H1 (cell line): ENCODE measurements at regions not wholly inside any gene's neighbourhood (a gene's known extent, or its start where the extent isn't known, plus 50 kb on each side); places are given as distances from the start of the nearest gene placed in this dataset.

Source experiments
- CTCF ChIA-PET: fragments of 300-600 bp; sonication (Branson Sonifier 250); formaldehyde crosslinking; loops from one replicate; lab custom pipeline; 2021; ENCODE audit not compliant: partially characterized antibody; lab: Charles Lee
- POLR2A ChIA-PET: fragments of 300-600 bp; sonication (Branson Sonifier 250); formaldehyde crosslinking; loops from one replicate; lab custom pipeline; 2021; ENCODE audit warnings: inconsistent platforms; ENCODE audit not compliant: partially characterized antibody; lab: Charles Lee
- DNase-seq, 2 experiments: peaks; one replicate each; pipeline versions ENCODE4 v3.0.0 to v3.0.0-alpha.2; 2010 to 2022; ENCODE audit warnings: low spot score in 2 of 2, low read depth in 1 of 2, mixed read lengths in 1 of 2
- FAIRE-seq: peaks from 2 replicates; lab custom pipeline; 2011; peaks lifted over from hg19 to GRCh38; lab: Jason Lieb, UNC
- H2AFZ ChIP-seq: 2 replicates; pipeline ENCODE4 v1.8.1; 2012; ENCODE audit warnings: low read length, inconsistent platforms
- H2AK5ac ChIP-seq: 2 replicates; pipeline ENCODE4 v1.6.1; 2013; ENCODE audit warnings: low read depth, low read length
- H2BK120ac ChIP-seq: replicated peaks from 2 replicates; pipeline ENCODE3; 2013; ENCODE audit warnings: low read depth, low read length, inconsistent platforms
- H2BK12ac ChIP-seq: 2 replicates; pipeline ENCODE4 v1.6.1; 2013; ENCODE audit warnings: low read depth, low read length
- H2BK15ac ChIP-seq: 2 replicates; pipeline ENCODE4 v1.6.1; 2013; ENCODE audit warnings: low read length
- H2BK20ac ChIP-seq: 2 replicates; pipeline ENCODE4 v1.6.1; 2013; ENCODE audit warnings: low read length
- H2BK5ac ChIP-seq: 2 replicates; pipeline ENCODE4 v1.6.1; 2013; ENCODE audit warnings: low read depth, low read length
- H3K14ac ChIP-seq: 2 replicates; pipeline ENCODE4 v1.6.1; 2013; ENCODE audit warnings: inconsistent platforms; ENCODE audit not compliant: insufficient read length
- H3K18ac ChIP-seq: 2 replicates; pipeline ENCODE4 v1.6.1; 2013; ENCODE audit warnings: low read length; ENCODE audit errors: extremely low read depth
- H3K23ac ChIP-seq: 2 replicates; pipeline ENCODE4 v1.6.1; 2013; ENCODE audit warnings: inconsistent platforms; ENCODE audit not compliant: insufficient read length
- H3K23me2 ChIP-seq: 2 replicates; pipeline ENCODE4 v1.6.1; 2013; ENCODE audit warnings: low read depth, low read length
- H3K27ac ChIP-seq: 2 replicates; pipeline ENCODE4 v1.6.1; 2011; ENCODE audit warnings: low read depth, low read length, inconsistent platforms
- H3K27me3 ChIP-seq, 4 experiments: replicated peaks in 1 of 4; 1 replicate in 1 of 4; 2 replicates in 3 of 4; pipeline versions ENCODE4 v1.6.1 to v1.8.1; 2011 to 2013; ENCODE audit warnings: low read length in 3 of 4, mild to moderate bottlenecking in 3 of 4, inconsistent platforms in 2 of 4, mixed read lengths in 2 of 4, moderate library complexity in 1 of 4; ENCODE audit not compliant: control insufficient read depth in 3 of 4, insufficient read depth in 3 of 4; ENCODE audit errors: extremely low read depth in 1 of 4
- H3K36me3 ChIP-seq, 4 experiments: 2 replicates each; pipeline versions ENCODE4 v1.6.1 to v1.8.1; 2011 to 2013; ENCODE audit warnings: mild to moderate bottlenecking in 4 of 4, low read length in 3 of 4, moderate library complexity in 2 of 4, control low read depth in 1 of 4, inconsistent platforms in 1 of 4; ENCODE audit not compliant: insufficient read depth in 4 of 4, control insufficient read depth in 2 of 4
- H3K4ac ChIP-seq: replicated peaks from 2 replicates; pipeline ENCODE3; 2013; ENCODE audit warnings: low read length, low read depth, mixed read lengths, inconsistent platforms; ENCODE audit not compliant: insufficient read length
- H3K4me1 ChIP-seq, 4 experiments: replicated peaks in 1 of 4; 1 replicate in 1 of 4; 2 replicates in 3 of 4; pipeline versions ENCODE4 v1.6.1 to v1.8.1; 2011 to 2013; ENCODE audit warnings: low read length in 3 of 4, inconsistent platforms in 2 of 4, mixed read lengths in 1 of 4; ENCODE audit not compliant: insufficient read depth in 4 of 4, control insufficient read depth in 3 of 4
- H3K4me2 ChIP-seq, 2 experiments: 2 replicates each; pipeline versions ENCODE4 v1.6.1 to v1.8.1; 2011 to 2013; ENCODE audit warnings: low read depth in 2 of 2, low read length in 2 of 2, control low read depth in 1 of 2, inconsistent platforms in 1 of 2, mild to moderate bottlenecking in 1 of 2; ENCODE audit not compliant: insufficient read depth in 1 of 2
- H3K4me3 ChIP-seq, 4 experiments: fragments of 200-600, 300-600 bp in 1 of 4; sonication (generic), shearing (Covaris generic), sonication (Bioruptor Twin) in 1 of 4; 2 replicates each; pipeline versions ENCODE4 v1.5.1 to v1.8.1; 2011 to 2016; ENCODE audit warnings: low read length in 4 of 4, low read depth in 3 of 4, control low read depth in 2 of 4, inconsistent platforms in 2 of 4, mild to moderate bottlenecking in 2 of 4, mixed read lengths in 1 of 4, moderate library complexity in 1 of 4; ENCODE audit not compliant: insufficient read depth in 2 of 4; ENCODE audit errors: extremely low read depth in 1 of 4
- H3K56ac ChIP-seq: replicated peaks from 2 replicates; pipeline ENCODE3; 2013; ENCODE audit warnings: low read depth, mild to moderate bottlenecking, mixed read lengths, low read length, inconsistent platforms; ENCODE audit not compliant: insufficient read length
- H3K79me1 ChIP-seq: 2 replicates; pipeline ENCODE4 v1.6.1; 2013; ENCODE audit warnings: low read depth, low read length, control low read depth
- H3K79me2 ChIP-seq, 2 experiments: 2 replicates each; pipeline versions ENCODE4 v1.6.1 to v1.8.1; 2012 to 2013; ENCODE audit warnings: low read length in 2 of 2, mild to moderate bottlenecking in 2 of 2, inconsistent platforms in 1 of 2; ENCODE audit not compliant: insufficient read depth in 2 of 2, control insufficient read depth in 1 of 2
- H3K9ac ChIP-seq, 4 experiments: replicated peaks in 1 of 4; 1 replicate in 1 of 4; 2 replicates in 3 of 4; pipeline versions ENCODE4 v1.6.1 to v1.8.1; 2011 to 2013; ENCODE audit warnings: low read depth in 3 of 4, low read length in 3 of 4, control low read depth in 2 of 4, mild to moderate bottlenecking in 2 of 4, moderate library complexity in 2 of 4, inconsistent platforms in 1 of 4; ENCODE audit errors: extremely low read depth in 1 of 4
- H3K9me3 ChIP-seq, 2 experiments: 2 replicates each; pipeline versions ENCODE4 v1.6.1 to v1.8.1; 2012 to 2013; ENCODE audit warnings: mild to moderate bottlenecking in 2 of 2, moderate library complexity in 2 of 2, control low read depth in 1 of 2, inconsistent platforms in 1 of 2, low read depth in 1 of 2, low read length in 1 of 2, mixed read lengths in 1 of 2; ENCODE audit not compliant: insufficient read depth in 2 of 2
- H4K20me1 ChIP-seq, 2 experiments: replicated peaks in 1 of 2; 2 replicates each; pipeline versions ENCODE3 to v1.8.1; 2011 to 2013; ENCODE audit warnings: inconsistent platforms in 2 of 2, low read length in 2 of 2, mild to moderate bottlenecking in 1 of 2; ENCODE audit not compliant: insufficient read depth in 2 of 2, control insufficient read depth in 1 of 2
- H4K5ac ChIP-seq: 2 replicates; pipeline ENCODE4 v1.6.1; 2013; ENCODE audit warnings: low read length, low read depth, mixed read lengths, inconsistent platforms; ENCODE audit not compliant: insufficient read length
- H4K8ac ChIP-seq: 2 replicates; pipeline ENCODE4 v1.8.0; 2013; ENCODE audit warnings: mild to moderate bottlenecking, moderate library complexity, low read length, inconsistent platforms; ENCODE audit not compliant: insufficient read depth; ENCODE audit errors: extremely low read depth
- H4K91ac ChIP-seq: replicated peaks from 2 replicates; pipeline ENCODE3; 2013; ENCODE audit warnings: low read length, mixed read lengths, inconsistent platforms; ENCODE audit not compliant: insufficient read length
- CBX5 ChIP-seq: fragments of 300-800, 300-1000 bp; sonication (generic); IDR thresholded peaks from 2 replicates; pipeline ENCODE4 v1.7.1; 2016; ENCODE audit warnings: antibody characterized with exemption, low read length, low read depth
- POLR2AphosphoS5 ChIP-seq: IDR thresholded peaks from 2 replicates; pipeline ENCODE4 v1.6.1; 2011; ENCODE audit warnings: low read depth, low read length
- WGBS, 2 experiments: shearing (Covaris generic) in 1 of 2; methylation state at CpG; one replicate each; pipeline versions ENCODE4 v1.1.6 to v1.1.7; 2013 to 2015; ENCODE audit warnings: low lambda C conversion rate in 2 of 2, mixed read lengths in 2 of 2, inconsistent platforms in 1 of 2, low coverage in 1 of 2, missing lambda C conversion rate in 1 of 2; ENCODE audit not compliant: insufficient replicate concordance in 2 of 2, insufficient coverage in 1 of 2, insufficient read length in 1 of 2; ENCODE audit errors: extremely low coverage in 1 of 2, missing lambda C conversion rate in 1 of 2; 5-methylcytosine and 5-hydroxymethylcytosine counted together

- Histone ChIP-seq H2BK15ac (no peak overlapping the region), H3K18ac (no peak overlapping the region), H2BK20ac (no peak overlapping the region), H3K4ac (no peak overlapping the region), H3K79me2 (0 out of 4 replicates have a peak, but pooled peaks cover 0 to 2% of the 10 kb centered on the region in 2 experiments), H3K27ac (no peak overlapping the region), H3K79me1 (peaks cover 15% of the 10 kb centered on the region), H3K23me2 (no peaks in the 10 kb centered on the region), H2BK12ac (no peak overlapping the region), H4K5ac (no peak overlapping the region), H2AK5ac (no peak overlapping the region), H4K8ac (no peak overlapping the region), H3K4me1 (no peaks in the 10 kb centered on the region), H2BK5ac (no peak overlapping the region), H2AFZ (no peak overlapping the region), H3K4me3 (no peak overlapping the region), H3K23ac (no peak overlapping the region), H3K27me3 (no peaks in the 10 kb centered on the region), H4K91ac (no peak overlapping the region), H3K14ac (no peak overlapping the region), H4K20me1 (no peaks in the 10 kb centered on the region), H2BK120ac (no peak overlapping the region), H3K9me3 (no peaks in the 10 kb centered on the region), H3K9ac (no peak overlapping the region), H3K4me2 (no peak overlapping the region), H3K56ac (no peak overlapping the region), H3K36me3 (no peaks in the 10 kb centered on the region)
- ChIA-PET CTCF (interaction anchor here (0.5 to 2.4 kb wide), 8 partner anchors 9 to 190 kb away, joined by 3 to 10 read pairs (median 4); no protein-coding TSS in a partner anchor), POLR2A (no interaction called here)
- TF ChIP-seq POLR2AphosphoS5 (no peak), CBX5 (no peak)
- WGBS, 2 experiments, result 86% methylated on average over 2 of the region's 2 CpGs; no CpG with 5 or more reads in 1 of the 2 experiments
- no peak for FAIRE-seq
- no peak for DNase-seq
These were observed 272.7 kb upstream of the C2CD4B start for GRCh38 chr15:62437753-62438152.
